Liver (tissue), 8 donors: ENCODE measurements at regions not wholly inside any gene's neighbourhood (a gene's known extent, or its start where the extent isn't known, plus 50 kb on each side); places are given as distances from the start of the nearest gene placed in this dataset.

Experiments
- DNase-seq: peaks from one replicate; pipeline ENCODE4 v3.0.0-alpha.2; 2017; ENCODE audit warnings: low spot score
- H3K27ac ChIP-seq, 2 donors: one replicate each; pipeline ENCODE4 v1.7.0; 2013; ENCODE audit warnings: inconsistent platforms in 2 of 2, low read length in 2 of 2, control low read depth in 1 of 2, low read depth in 1 of 2, mild to moderate bottlenecking in 1 of 2
- H3K27me3 ChIP-seq, 4 donors: one replicate each; pipeline versions ENCODE4 v1.6.1 to v1.7.0; 2013; ENCODE audit warnings: low read length in 3 of 4, inconsistent platforms in 1 of 4, mild to moderate bottlenecking in 1 of 4, moderate library complexity in 1 of 4; ENCODE audit not compliant: control insufficient read depth in 4 of 4, insufficient read depth in 4 of 4
- H3K36me3 ChIP-seq, 4 donors: one replicate each; pipeline versions ENCODE4 v1.6.1 to v1.7.0; 2013; ENCODE audit warnings: low read length in 3 of 4, mild to moderate bottlenecking in 3 of 4, low read depth in 1 of 4, moderate library complexity in 1 of 4; ENCODE audit not compliant: control insufficient read depth in 4 of 4, insufficient read depth in 3 of 4
- H3K4me1 ChIP-seq, 4 donors: one replicate each; pipeline versions ENCODE4 v1.6.1 to v1.7.0; 2013; ENCODE audit warnings: low read length in 3 of 4, mild to moderate bottlenecking in 3 of 4, moderate library complexity in 1 of 4; ENCODE audit not compliant: control insufficient read depth in 4 of 4, insufficient read depth in 4 of 4
- H3K4me3 ChIP-seq, 3 donors: one replicate each; pipeline versions ENCODE4 v1.6.1 to v1.7.0; 2013; ENCODE audit warnings: low read length in 3 of 3, control low read depth in 1 of 3, low read depth in 1 of 3, mild to moderate bottlenecking in 1 of 3
- H3K9ac ChIP-seq, 2 donors: one replicate each; pipeline ENCODE4 v1.7.0; 2013; ENCODE audit warnings: low read length in 2 of 2, mild to moderate bottlenecking in 2 of 2, moderate library complexity in 2 of 2, control low read depth in 1 of 2, low read depth in 1 of 2
- H3K9me3 ChIP-seq, 4 donors: one replicate each; pipeline versions ENCODE4 v1.6.1 to v1.7.0; 2013; ENCODE audit warnings: low read length in 3 of 4; ENCODE audit not compliant: control insufficient read depth in 4 of 4
- EGR1 ChIP-seq, 2 donors: IDR thresholded peaks; 2 replicates each; pipeline ENCODE4 v1.6.1; 2016 to 2018; ENCODE audit warnings: antibody characterized with exemption in 2 of 2, low read depth in 2 of 2
- FOXA1 ChIP-seq: IDR thresholded peaks from 2 replicates; pipeline ENCODE4 v1.6.1; 2016; ENCODE audit warnings: antibody characterized with exemption
- FOXA2 ChIP-seq: IDR thresholded peaks from 2 replicates; pipeline ENCODE4 v1.6.1; 2016; ENCODE audit warnings: antibody characterized with exemption
- GABPA ChIP-seq, 2 donors: IDR thresholded peaks in 1 of 2; conservative IDR thresholded peaks in 1 of 2; 2 replicates each; pipeline ENCODE4 v1.6.1; 2016; ENCODE audit warnings: antibody characterized with exemption in 2 of 2, mild to moderate bottlenecking in 1 of 2, moderate library complexity in 1 of 2
- HNF4A ChIP-seq, 2 donors: conservative IDR thresholded peaks; 2 replicates each; pipeline ENCODE4 v1.6.1; 2016; ENCODE audit warnings: antibody characterized with exemption in 2 of 2, mild to moderate bottlenecking in 2 of 2
- HNF4G ChIP-seq: IDR thresholded peaks from 2 replicates; pipeline ENCODE4 v1.6.1; 2016; ENCODE audit warnings: antibody characterized with exemption
- JUND ChIP-seq, 2 donors: IDR thresholded peaks; 2 replicates each; pipeline ENCODE4 v1.6.1; 2016; ENCODE audit warnings: antibody characterized with exemption in 2 of 2
- NR2F2 ChIP-seq: IDR thresholded peaks from 2 replicates; pipeline ENCODE4 v1.6.1; 2016; ENCODE audit warnings: antibody characterized with exemption
- RAD21 ChIP-seq, 2 donors: IDR thresholded peaks; 2 replicates each; pipeline ENCODE4 v1.6.1; 2016; ENCODE audit warnings: antibody characterized with exemption in 2 of 2, mild to moderate bottlenecking in 2 of 2
- RXRA ChIP-seq, 2 donors: IDR thresholded peaks; 2 replicates each; pipeline ENCODE4 v1.6.1; 2017 to 2018; ENCODE audit warnings: antibody characterized with exemption in 2 of 2, mild to moderate bottlenecking in 1 of 2
- SP1 ChIP-seq: IDR thresholded peaks from 2 replicates; pipeline ENCODE4 v1.6.1; 2018; ENCODE audit warnings: antibody characterized with exemption, mild to moderate bottlenecking
- TAF1 ChIP-seq: conservative IDR thresholded peaks from 2 replicates; pipeline ENCODE4 v1.6.1; 2016; ENCODE audit warnings: antibody characterized with exemption, mild to moderate bottlenecking
- YY1 ChIP-seq: IDR thresholded peaks from 2 replicates; pipeline ENCODE4 v1.6.1; 2016; ENCODE audit warnings: antibody characterized with exemption, mild to moderate bottlenecking
- WGBS: extraction: QIAGEN DNeasy Blood & Tissue Kit; methylation state at CpG from one replicate; pipeline ENCODE4 v1.1.7; 2013; 5-methylcytosine and 5-hydroxymethylcytosine counted together
- TF ChIP-seq, protein P1 (sequence below): IDR thresholded peaks from 2 replicates; pipeline ENCODE4 v1.6.1; 2016; ENCODE audit warnings: antibody characterized with exemption
- TF ChIP-seq, protein P2 (sequence below): IDR thresholded peaks from 2 replicates; pipeline ENCODE4 v1.6.1; 2016; ENCODE audit warnings: antibody characterized with exemption, mild to moderate bottlenecking
- TF ChIP-seq, protein P3 (sequence below): fragments of 150-350 bp; IDR thresholded peaks from 2 replicates; pipeline ENCODE4 v1.5.1; 2017; ENCODE audit warnings: improper control_type of control experiment, low read depth, low read length; ENCODE audit not compliant: missing input control
- TF ChIP-seq, protein P4 (sequence below): IDR thresholded peaks from 2 replicates; pipeline ENCODE4 v1.6.1; 2016; ENCODE audit warnings: antibody characterized with exemption
- TF ChIP-seq, protein P5 (sequence below): IDR thresholded peaks from 2 replicates; pipeline ENCODE4 v1.6.1; 2016; ENCODE audit warnings: antibody characterized with exemption
- donor health status: healthy.
- donor health status: healthy.
- donor health status: healthy.
- donor health status: healthy.
- donor health status: healthy.

DNA sequence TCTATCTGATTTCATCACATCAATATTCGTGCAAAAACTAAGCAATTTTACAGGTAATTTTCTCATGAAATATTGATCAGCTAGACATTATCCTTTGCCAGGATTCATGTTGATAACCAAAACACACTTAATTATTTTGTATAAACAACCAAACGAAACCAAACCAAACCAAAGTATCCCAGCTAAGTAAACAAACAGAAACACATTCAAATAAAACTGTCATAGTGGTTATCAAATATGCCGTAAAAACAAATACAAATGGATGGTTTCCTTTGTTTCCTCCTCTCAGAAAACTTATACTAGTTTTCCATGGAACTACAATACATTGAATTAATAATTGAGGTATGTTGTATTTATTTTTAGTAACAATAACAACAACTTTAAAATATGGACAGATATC, 777.4 kb downstream of the DSC3 start:
- DNase-seq = no peak
- TF ChIP-seq HNF4G = no peak
- TF ChIP-seq JUND (IDR thresholded peaks at IDR 0.05) = no peak
- no peak for TF ChIP-seq SP1
- no peak for TF ChIP-seq RAD21 (IDR thresholded peaks at IDR 0.05)
- TF ChIP-seq, protein P1, sequence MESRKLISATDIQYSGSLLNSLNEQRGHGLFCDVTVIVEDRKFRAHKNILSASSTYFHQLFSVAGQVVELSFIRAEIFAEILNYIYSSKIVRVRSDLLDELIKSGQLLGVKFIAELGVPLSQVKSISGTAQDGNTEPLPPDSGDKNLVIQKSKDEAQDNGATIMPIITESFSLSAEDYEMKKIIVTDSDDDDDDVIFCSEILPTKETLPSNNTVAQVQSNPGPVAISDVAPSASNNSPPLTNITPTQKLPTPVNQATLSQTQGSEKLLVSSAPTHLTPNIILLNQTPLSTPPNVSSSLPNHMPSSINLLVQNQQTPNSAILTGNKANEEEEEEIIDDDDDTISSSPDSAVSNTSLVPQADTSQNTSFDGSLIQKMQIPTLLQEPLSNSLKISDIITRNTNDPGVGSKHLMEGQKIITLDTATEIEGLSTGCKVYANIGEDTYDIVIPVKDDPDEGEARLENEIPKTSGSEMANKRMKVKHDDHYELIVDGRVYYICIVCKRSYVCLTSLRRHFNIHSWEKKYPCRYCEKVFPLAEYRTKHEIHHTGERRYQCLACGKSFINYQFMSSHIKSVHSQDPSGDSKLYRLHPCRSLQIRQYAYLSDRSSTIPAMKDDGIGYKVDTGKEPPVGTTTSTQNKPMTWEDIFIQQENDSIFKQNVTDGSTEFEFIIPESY = no peak
- TF ChIP-seq, protein P2, sequence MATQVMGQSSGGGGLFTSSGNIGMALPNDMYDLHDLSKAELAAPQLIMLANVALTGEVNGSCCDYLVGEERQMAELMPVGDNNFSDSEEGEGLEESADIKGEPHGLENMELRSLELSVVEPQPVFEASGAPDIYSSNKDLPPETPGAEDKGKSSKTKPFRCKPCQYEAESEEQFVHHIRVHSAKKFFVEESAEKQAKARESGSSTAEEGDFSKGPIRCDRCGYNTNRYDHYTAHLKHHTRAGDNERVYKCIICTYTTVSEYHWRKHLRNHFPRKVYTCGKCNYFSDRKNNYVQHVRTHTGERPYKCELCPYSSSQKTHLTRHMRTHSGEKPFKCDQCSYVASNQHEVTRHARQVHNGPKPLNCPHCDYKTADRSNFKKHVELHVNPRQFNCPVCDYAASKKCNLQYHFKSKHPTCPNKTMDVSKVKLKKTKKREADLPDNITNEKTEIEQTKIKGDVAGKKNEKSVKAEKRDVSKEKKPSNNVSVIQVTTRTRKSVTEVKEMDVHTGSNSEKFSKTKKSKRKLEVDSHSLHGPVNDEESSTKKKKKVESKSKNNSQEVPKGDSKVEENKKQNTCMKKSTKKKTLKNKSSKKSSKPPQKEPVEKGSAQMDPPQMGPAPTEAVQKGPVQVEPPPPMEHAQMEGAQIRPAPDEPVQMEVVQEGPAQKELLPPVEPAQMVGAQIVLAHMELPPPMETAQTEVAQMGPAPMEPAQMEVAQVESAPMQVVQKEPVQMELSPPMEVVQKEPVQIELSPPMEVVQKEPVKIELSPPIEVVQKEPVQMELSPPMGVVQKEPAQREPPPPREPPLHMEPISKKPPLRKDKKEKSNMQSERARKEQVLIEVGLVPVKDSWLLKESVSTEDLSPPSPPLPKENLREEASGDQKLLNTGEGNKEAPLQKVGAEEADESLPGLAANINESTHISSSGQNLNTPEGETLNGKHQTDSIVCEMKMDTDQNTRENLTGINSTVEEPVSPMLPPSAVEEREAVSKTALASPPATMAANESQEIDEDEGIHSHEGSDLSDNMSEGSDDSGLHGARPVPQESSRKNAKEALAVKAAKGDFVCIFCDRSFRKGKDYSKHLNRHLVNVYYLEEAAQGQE = no peak
- TF ChIP-seq HNF4A (conservative IDR thresholded peaks at IDR 0.05) = no peak
- no peak for TF ChIP-seq YY1
- no peak for TF ChIP-seq NR2F2
- TF ChIP-seq RXRA (IDR thresholded peaks at IDR 0.05) = no peak
- no peak for TF ChIP-seq TAF1
- no peak for TF ChIP-seq FOXA2
- Histone ChIP-seq H3K27ac (no peak overlapping the region), H3K9ac (no peak overlapping the region), H3K27me3 (no peaks in the 10 kb centered on the region), H3K9me3 (no peaks in the 10 kb centered on the region), H3K36me3 (no peaks in the 10 kb centered on the region), H3K4me3 (no peak overlapping the region), H3K4me1 (no peaks in the 10 kb centered on the region)
- WGBS = 49% methylated on average over 3 of the region's 3 CpGs

DNA sequence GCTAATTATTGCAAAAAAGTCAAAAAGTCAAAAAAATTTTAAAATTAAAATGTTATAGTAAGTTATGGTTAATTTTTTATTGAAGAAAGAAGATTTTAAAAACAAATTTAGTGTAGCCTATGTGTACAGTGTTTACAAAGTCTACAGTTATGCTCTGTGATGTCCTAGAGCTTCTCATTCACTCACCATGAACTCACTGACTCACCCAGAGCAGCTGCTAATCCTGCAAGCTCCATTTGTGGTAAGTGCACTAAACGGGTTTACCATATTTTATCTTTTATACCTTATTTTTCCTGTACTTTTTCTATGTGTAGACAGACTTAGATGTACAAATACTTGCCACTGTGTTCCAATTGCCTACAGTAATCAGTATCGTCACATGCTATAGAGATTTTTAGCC, 788.2 kb downstream of the DSC3 start:
- Histone ChIP-seq H3K4me3 (no peak overlapping the region), H3K27me3 (no peaks in the 10 kb centered on the region), H3K4me1 (no peaks in the 10 kb centered on the region), H3K36me3 (no peaks in the 10 kb centered on the region), H3K27ac (no peak overlapping the region), H3K9ac (no peak overlapping the region), H3K9me3 (no peaks in the 10 kb centered on the region)
- TF ChIP-seq FOXA2 = no peak
- no peak for TF ChIP-seq RXRA (IDR thresholded peaks at IDR 0.05)
- TF ChIP-seq GABPA (IDR thresholded peaks at IDR 0.05 in 1 of 2, conservative IDR thresholded peaks at IDR 0.05 in 1 of 2) = no peak
- no peak for TF ChIP-seq SP1
- no peak for TF ChIP-seq TAF1
- TF ChIP-seq FOXA1 = no peak
- no peak for TF ChIP-seq HNF4A (conservative IDR thresholded peaks at IDR 0.05)
- TF ChIP-seq, protein P3, sequence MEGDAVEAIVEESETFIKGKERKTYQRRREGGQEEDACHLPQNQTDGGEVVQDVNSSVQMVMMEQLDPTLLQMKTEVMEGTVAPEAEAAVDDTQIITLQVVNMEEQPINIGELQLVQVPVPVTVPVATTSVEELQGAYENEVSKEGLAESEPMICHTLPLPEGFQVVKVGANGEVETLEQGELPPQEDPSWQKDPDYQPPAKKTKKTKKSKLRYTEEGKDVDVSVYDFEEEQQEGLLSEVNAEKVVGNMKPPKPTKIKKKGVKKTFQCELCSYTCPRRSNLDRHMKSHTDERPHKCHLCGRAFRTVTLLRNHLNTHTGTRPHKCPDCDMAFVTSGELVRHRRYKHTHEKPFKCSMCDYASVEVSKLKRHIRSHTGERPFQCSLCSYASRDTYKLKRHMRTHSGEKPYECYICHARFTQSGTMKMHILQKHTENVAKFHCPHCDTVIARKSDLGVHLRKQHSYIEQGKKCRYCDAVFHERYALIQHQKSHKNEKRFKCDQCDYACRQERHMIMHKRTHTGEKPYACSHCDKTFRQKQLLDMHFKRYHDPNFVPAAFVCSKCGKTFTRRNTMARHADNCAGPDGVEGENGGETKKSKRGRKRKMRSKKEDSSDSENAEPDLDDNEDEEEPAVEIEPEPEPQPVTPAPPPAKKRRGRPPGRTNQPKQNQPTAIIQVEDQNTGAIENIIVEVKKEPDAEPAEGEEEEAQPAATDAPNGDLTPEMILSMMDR = no peak
- TF ChIP-seq NR2F2 = no peak
- TF ChIP-seq, protein P4, sequence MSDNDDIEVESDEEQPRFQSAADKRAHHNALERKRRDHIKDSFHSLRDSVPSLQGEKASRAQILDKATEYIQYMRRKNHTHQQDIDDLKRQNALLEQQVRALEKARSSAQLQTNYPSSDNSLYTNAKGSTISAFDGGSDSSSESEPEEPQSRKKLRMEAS = no peak
- TF ChIP-seq, protein P1 = no peak
- no peak for TF ChIP-seq EGR1 (IDR thresholded peaks at IDR 0.05; ENCODE audit: low read depth in 2 of 2)
- TF ChIP-seq, protein P2 = no peak
- TF ChIP-seq YY1 = no peak
- TF ChIP-seq JUND (IDR thresholded peaks at IDR 0.05) = no peak
- TF ChIP-seq, protein P5, sequence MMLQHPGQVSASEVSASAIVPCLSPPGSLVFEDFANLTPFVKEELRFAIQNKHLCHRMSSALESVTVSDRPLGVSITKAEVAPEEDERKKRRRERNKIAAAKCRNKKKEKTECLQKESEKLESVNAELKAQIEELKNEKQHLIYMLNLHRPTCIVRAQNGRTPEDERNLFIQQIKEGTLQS = no peak
- no peak for TF ChIP-seq HNF4G
- TF ChIP-seq RAD21 (IDR thresholded peaks at IDR 0.05) = no peak
- no peak for DNase-seq
- 80% methylated on average over 2 of the region's 2 CpGs for WGBS
